Endothelial cell of umbilical vein (primary cell): ENCODE measurements at regions not wholly inside any gene's neighbourhood (a gene's known extent, or its start where the extent isn't known, plus 50 kb on each side); places are given as distances from the start of the nearest gene placed in this dataset.

ENCODE experiments used
- BruUV-seq: library from RNA; stranded (reverse); fragments of 400-500 nt; replicated peaks from 2 replicates; lab custom pipeline; 2021; lab: Mats Ljungman, UMichigan
- CTCF ChIA-PET: fragments of 300-600, 350-600 bp; sonication (Branson Sonifier 250); formaldehyde crosslinking; loops from one replicate; lab custom pipeline; 2021; ENCODE audit warnings: antibody characterized with exemption, inconsistent platforms; lab: Charles Lee
- POLR2A ChIA-PET: fragments of 300-600, 350-600 bp; sonication (Branson Sonifier 250); formaldehyde crosslinking; loops from one replicate; lab custom pipeline; 2021; ENCODE audit warnings: antibody characterized with exemption, inconsistent platforms; lab: Charles Lee
- DNase-seq: peaks from one replicate; pipeline ENCODE4 v3.0.0-alpha.2; 2011; ENCODE audit warnings: low read depth, low spot score
- FAIRE-seq: peaks from 2 replicates; lab custom pipeline; 2011; peaks lifted over from hg19 to GRCh38; lab: Jason Lieb, UNC
- H2AFZ ChIP-seq: 2 replicates; pipeline ENCODE4 v1.6.0; 2012; ENCODE audit warnings: low read depth, low read length, control low read depth, inconsistent platforms
- H3K27ac ChIP-seq: 2 replicates; pipeline ENCODE4 v1.5.1; 2011; ENCODE audit warnings: low read depth, mild to moderate bottlenecking, control low read depth, low read length, moderate library complexity; ENCODE audit not compliant: insufficient read depth
- H3K27me3 ChIP-seq, 2 experiments: 2 replicates each; pipeline versions ENCODE4 v1.6.0 to v1.6.1; 2011; ENCODE audit warnings: low read length in 2 of 2, mixed read lengths in 1 of 2; ENCODE audit not compliant: control insufficient read depth in 2 of 2, insufficient read depth in 2 of 2
- H3K36me3 ChIP-seq, 2 experiments: 2 replicates in 1 of 2; 3 replicates in 1 of 2; pipeline ENCODE4 v1.5.1; 2011; ENCODE audit warnings: low read length in 2 of 2, mild to moderate bottlenecking in 1 of 2, moderate library complexity in 1 of 2; ENCODE audit not compliant: control insufficient read depth in 2 of 2, insufficient read depth in 2 of 2; ENCODE audit errors: extremely low read depth in 1 of 2
- H3K4me1 ChIP-seq: 3 replicates; pipeline ENCODE4 v1.5.1; 2011; ENCODE audit warnings: mild to moderate bottlenecking, low read length; ENCODE audit not compliant: control insufficient read depth, insufficient read depth; ENCODE audit errors: extremely low read depth
- H3K4me2 ChIP-seq: 2 replicates; pipeline ENCODE4 v1.6.1; 2011; ENCODE audit warnings: low read length, control low read depth, mixed read lengths; ENCODE audit not compliant: insufficient read depth
- H3K4me3 ChIP-seq, 3 experiments: fragments of 200-600 bp in 1 of 3; sonication (generic), shearing (Covaris generic) in 1 of 3; replicated peaks in 1 of 3; 2 replicates each; pipeline ENCODE4 v1.5.1; 2011 to 2016; ENCODE audit warnings: control low read depth in 3 of 3, low read length in 3 of 3, mild to moderate bottlenecking in 2 of 3, inconsistent platforms in 1 of 3, low read depth in 1 of 3, moderate library complexity in 1 of 3; ENCODE audit not compliant: insufficient read depth in 1 of 3
- H3K79me2 ChIP-seq: 2 replicates; pipeline ENCODE4 v1.6.0; 2012; ENCODE audit warnings: low read length, inconsistent platforms; ENCODE audit not compliant: control insufficient read depth, insufficient read depth
- H3K9ac ChIP-seq: replicated peaks from 2 replicates; pipeline ENCODE3; 2011; ENCODE audit warnings: low read length, control low read depth; ENCODE audit not compliant: insufficient read depth; ENCODE audit errors: extremely low read depth
- H3K9me1 ChIP-seq: replicated peaks from 3 replicates; pipeline ENCODE4 v1.6.0; 2011; ENCODE audit warnings: mild to moderate bottlenecking, low read length; ENCODE audit not compliant: control insufficient read depth, insufficient read depth; ENCODE audit errors: extremely low read depth
- H3K9me3 ChIP-seq: replicated peaks from 2 replicates; pipeline ENCODE4 v1.5.1; 2012; ENCODE audit warnings: low read length, inconsistent platforms; ENCODE audit not compliant: control insufficient read depth, insufficient read depth
- H4K20me1 ChIP-seq: replicated peaks from 2 replicates; pipeline ENCODE3; 2011; ENCODE audit warnings: mild to moderate bottlenecking, low read length; ENCODE audit not compliant: control insufficient read depth, insufficient read depth; ENCODE audit errors: extremely low read depth
- EZH2 ChIP-seq: IDR thresholded peaks from 2 replicates; pipeline ENCODE4 v1.6.1; 2012; ENCODE audit warnings: borderline replicate concordance, low read depth, mild to moderate bottlenecking, moderate library complexity, low read length, inconsistent platforms; ENCODE audit not compliant: severe bottlenecking
- FOS ChIP-seq: IDR thresholded peaks from 2 replicates; pipeline ENCODE4 v1.6.1; 2011; ENCODE audit warnings: mild to moderate bottlenecking, low read length, moderate library complexity, borderline replicate concordance; ENCODE audit not compliant: insufficient read depth
- GATA2 ChIP-seq: IDR thresholded peaks from 2 replicates; pipeline ENCODE4 v1.7.0; 2011; ENCODE audit warnings: low read depth, mild to moderate bottlenecking, moderate library complexity, mixed read lengths, low read length; ENCODE audit not compliant: insufficient read length, insufficient read depth
- JUN ChIP-seq: IDR thresholded peaks from 2 replicates; pipeline ENCODE4 v1.6.1; 2011; ENCODE audit warnings: borderline replicate concordance, low read depth; ENCODE audit not compliant: insufficient read length, insufficient read depth
- MAX ChIP-seq: IDR thresholded peaks from 2 replicates; pipeline ENCODE4 v1.6.1; 2011; ENCODE audit not compliant: insufficient read depth, insufficient read length
- MYC ChIP-seq: IDR thresholded peaks from one replicate; pipeline ENCODE4 v1.6.1; 2011; ENCODE audit warnings: mild to moderate bottlenecking, low read depth, low read length
- POLR2A ChIP-seq: IDR thresholded peaks from 2 replicates; pipeline ENCODE4 v1.6.1; 2012; ENCODE audit warnings: low read depth, mild to moderate bottlenecking, control low read depth, low read length
- POLR2AphosphoS5 ChIP-seq: IDR thresholded peaks from 2 replicates; pipeline ENCODE4 v1.6.1; 2012; ENCODE audit warnings: low read depth, mild to moderate bottlenecking, control low read depth, low read length, moderate library complexity; ENCODE audit not compliant: insufficient read depth
- dilution Hi-C: fragments of 300-500 bp; cut with MboI; formaldehyde crosslinking; loops from one replicate; pipeline ENCODE4 v1.15.0; 2019; ENCODE audit warnings: low sequenced_read_pairs; ENCODE audit not compliant: extremely low pct_ligation_motif_present
- intact Hi-C: fragments of 100-400 bp; cut with micrococcal nuclease; formaldehyde crosslinking; loops from one replicate; pipeline ENCODE4 v1.10.0; 2022
- TF ChIP-seq, protein P1 (sequence below), 2 donors: IDR thresholded peaks; 1 replicate in 1 of 2; 2 replicates in 1 of 2; pipeline ENCODE4 v1.5.1; 2011; ENCODE audit warnings: low read length in 2 of 2, mild to moderate bottlenecking in 2 of 2, moderate library complexity in 2 of 2, control low read depth in 1 of 2, inconsistent platforms in 1 of 2, low read depth in 1 of 2; ENCODE audit not compliant: insufficient read depth in 1 of 2; ENCODE audit errors: extremely low read depth in 1 of 2

DNA sequence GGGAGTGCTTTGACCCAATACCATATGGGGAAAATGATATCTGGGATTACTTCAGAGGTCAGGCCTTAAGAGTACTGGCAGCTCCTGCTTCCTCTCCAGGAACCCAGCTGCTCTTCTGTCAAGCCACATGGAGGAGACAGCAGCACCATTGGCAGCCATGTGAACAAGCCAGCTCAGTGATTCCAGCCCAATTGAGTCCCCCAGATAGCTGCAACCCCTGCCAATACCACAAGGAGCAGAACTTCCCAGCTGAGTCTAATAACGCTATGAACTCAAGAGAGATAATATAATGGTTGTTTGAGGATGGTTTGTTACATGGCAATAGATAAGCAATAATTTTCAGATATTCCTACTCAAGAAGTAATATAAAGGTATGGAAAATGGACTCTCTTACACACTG lies 126.8 kb upstream of the CPNE4 start:
- Histone ChIP-seq H2AFZ (no peak overlapping the region), H3K4me2 (no peak overlapping the region), H3K79me2 (no peaks in the 10 kb centered on the region), H3K27me3 (peaks cover 6 to 13% of the 10 kb centered on the region in 2 experiments), H3K9me1 (no peaks in the 10 kb centered on the region), H3K4me3 (no peak overlapping the region), H4K20me1 (no peaks in the 10 kb centered on the region), H3K4me1 (no peaks in the 10 kb centered on the region), H3K9ac (no peak overlapping the region), H3K9me3 (no peaks in the 10 kb centered on the region), H3K27ac (no peak overlapping the region), H3K36me3 (no peaks in the 10 kb centered on the region)
- no TSS peak for BruUV-seq
- TF ChIP-seq GATA2, result no peak
- no peak for TF ChIP-seq POLR2AphosphoS5
- no peak for TF ChIP-seq MAX
- no peak for TF ChIP-seq MYC
- no peak for TF ChIP-seq JUN
- TF ChIP-seq, protein P1, sequence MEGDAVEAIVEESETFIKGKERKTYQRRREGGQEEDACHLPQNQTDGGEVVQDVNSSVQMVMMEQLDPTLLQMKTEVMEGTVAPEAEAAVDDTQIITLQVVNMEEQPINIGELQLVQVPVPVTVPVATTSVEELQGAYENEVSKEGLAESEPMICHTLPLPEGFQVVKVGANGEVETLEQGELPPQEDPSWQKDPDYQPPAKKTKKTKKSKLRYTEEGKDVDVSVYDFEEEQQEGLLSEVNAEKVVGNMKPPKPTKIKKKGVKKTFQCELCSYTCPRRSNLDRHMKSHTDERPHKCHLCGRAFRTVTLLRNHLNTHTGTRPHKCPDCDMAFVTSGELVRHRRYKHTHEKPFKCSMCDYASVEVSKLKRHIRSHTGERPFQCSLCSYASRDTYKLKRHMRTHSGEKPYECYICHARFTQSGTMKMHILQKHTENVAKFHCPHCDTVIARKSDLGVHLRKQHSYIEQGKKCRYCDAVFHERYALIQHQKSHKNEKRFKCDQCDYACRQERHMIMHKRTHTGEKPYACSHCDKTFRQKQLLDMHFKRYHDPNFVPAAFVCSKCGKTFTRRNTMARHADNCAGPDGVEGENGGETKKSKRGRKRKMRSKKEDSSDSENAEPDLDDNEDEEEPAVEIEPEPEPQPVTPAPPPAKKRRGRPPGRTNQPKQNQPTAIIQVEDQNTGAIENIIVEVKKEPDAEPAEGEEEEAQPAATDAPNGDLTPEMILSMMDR (IDR thresholded peaks at IDR 0.05; ENCODE audit: extremely low read depth in 1 of 2, insufficient read depth in 1 of 2, low read depth in 1 of 2, low read length in 2 of 2), result no peak
- TF ChIP-seq POLR2A, result no peak
- no peak for TF ChIP-seq EZH2
- TF ChIP-seq FOS, result no peak
- dilution Hi-C loops, result no loop called here
- FAIRE-seq (no peak), DNase-seq (no peak)
- intact Hi-C loops, result no loop called here
- ChIA-PET POLR2A (no interaction called here), CTCF (interaction anchor here (1.3 to 2.4 kb wide), 3 partner anchors 124 to 132 kb away, joined by 4 to 8 read pairs (median 4); partner anchors contain the start of gene CPNE4)
